SK-N-SH treated with all-trans-retinoic acid at 6 μM for 48 hours (cell line): ENCODE measurements at regions not wholly inside any gene's neighbourhood (a gene's known extent, or its start where the extent isn't known, plus 50 kb on each side); places are given as distances from the start of the nearest gene placed in this dataset.

Experiments
- ATAC-seq: fragments of 200-7000 bp; cut with Tn5 transposase; 3 replicates; pipeline ENCODE4 v1.9.1; 2020; ENCODE audit warnings: mild to moderate bottlenecking, moderate library complexity
- ARNTL ChIP-seq: fragments of 450-650 bp; formaldehyde crosslinking; IDR thresholded peaks from 2 replicates; pipeline ENCODE4 v1.5.0; 2020; ENCODE audit warnings: low read depth, mild to moderate bottlenecking, moderate library complexity, borderline replicate concordance
- CSDC2 ChIP-seq: fragments of 250-450 bp; sonication (Bioruptor Pico); IDR thresholded peaks from 2 replicates; pipeline ENCODE4 v1.5.0; 2020; ENCODE audit warnings: mild to moderate bottlenecking, moderate library complexity
- ESRRG ChIP-seq: fragments of 250-450 bp; sonication (Bioruptor Pico); IDR thresholded peaks from 2 replicates; pipeline ENCODE4 v1.6.1; 2021; ENCODE audit warnings: mild to moderate bottlenecking
- GLIS3 ChIP-seq: fragments of 250-450 bp; sonication (Bioruptor Pico); IDR thresholded peaks from 2 replicates; pipeline ENCODE4 v1.5.0; 2020; ENCODE audit warnings: mild to moderate bottlenecking, moderate library complexity
- ISL1 ChIP-seq: fragments of 250-450 bp; sonication (Bioruptor Pico); IDR thresholded peaks from 2 replicates; pipeline ENCODE4 v2.1.2; 2022; ENCODE audit warnings: mild to moderate bottlenecking, moderate library complexity
- OSR1 ChIP-seq: fragments of 250-450 bp; sonication (Bioruptor Pico); IDR thresholded peaks from 2 replicates; pipeline ENCODE4 v1.8.0; 2022; ENCODE audit warnings: moderate library complexity, mild to moderate bottlenecking, inconsistent platforms
- POU6F1 ChIP-seq: fragments of 250-450 bp; sonication (Bioruptor Pico); IDR thresholded peaks from 2 replicates; pipeline ENCODE4 v1.8.0; 2021; ENCODE audit warnings: low read depth, mild to moderate bottlenecking, moderate library complexity, borderline replicate concordance
- PPARA ChIP-seq: fragments of 250-450 bp; sonication (Bioruptor Pico); IDR thresholded peaks from 2 replicates; pipeline ENCODE4 v1.5.0; 2020; ENCODE audit warnings: mild to moderate bottlenecking, borderline replicate concordance
- RARB ChIP-seq: fragments of 250-450 bp; sonication (Bioruptor Pico); IDR thresholded peaks from 2 replicates; pipeline ENCODE4 v1.8.0; 2021; ENCODE audit warnings: mild to moderate bottlenecking, moderate library complexity
- SNAI2 ChIP-seq: fragments of 250-450 bp; sonication (Bioruptor Pico); IDR thresholded peaks from 2 replicates; pipeline ENCODE4 v1.5.0; 2020; ENCODE audit warnings: mild to moderate bottlenecking, moderate library complexity
- TCF4 ChIP-seq: fragments of 250-450 bp; sonication (Bioruptor Pico); IDR thresholded peaks from 2 replicates; pipeline ENCODE4 v1.8.0; 2021; ENCODE audit warnings: mild to moderate bottlenecking, moderate library complexity, borderline replicate concordance
- TOX ChIP-seq: fragments of 250-450 bp; sonication (Bioruptor Pico); IDR thresholded peaks from 2 replicates; pipeline ENCODE4 v1.8.0; 2021; ENCODE audit warnings: mild to moderate bottlenecking, moderate library complexity, borderline replicate concordance
- ZC3H10 ChIP-seq: fragments of 250-450 bp; sonication (Bioruptor Pico); IDR thresholded peaks from 2 replicates; pipeline ENCODE4 v1.5.1; 2021; ENCODE audit warnings: mild to moderate bottlenecking, moderate library complexity
- ZFP3 ChIP-seq: fragments of 250-450 bp; sonication (Bioruptor Pico); IDR thresholded peaks from 2 replicates; pipeline ENCODE4 v1.5.0; 2020; ENCODE audit warnings: mild to moderate bottlenecking, moderate library complexity
- ZFP30 ChIP-seq: fragments of 450-650 bp; formaldehyde crosslinking; IDR thresholded peaks from 2 replicates; pipeline ENCODE4 v1.5.0; 2022; ENCODE audit warnings: mild to moderate bottlenecking, moderate library complexity
- ZNF565 ChIP-seq: fragments of 450-650 bp; formaldehyde crosslinking; conservative IDR thresholded peaks from 2 replicates; pipeline ENCODE4 v1.5.0; 2020; ENCODE audit warnings: low read depth, mild to moderate bottlenecking, moderate library complexity
- ZNF70 ChIP-seq: fragments of 450-650 bp; formaldehyde crosslinking; IDR thresholded peaks from 2 replicates; pipeline ENCODE4 v1.5.0; 2020; ENCODE audit warnings: mild to moderate bottlenecking, moderate library complexity
- TF ChIP-seq, protein P1 (sequence below): fragments of 250-450 bp; sonication (Bioruptor Pico); IDR thresholded peaks from 2 replicates; pipeline ENCODE4 v1.5.0; 2020; ENCODE audit warnings: mild to moderate bottlenecking, moderate library complexity
- TF ChIP-seq, protein P2 (sequence below): fragments of 250-450 bp; sonication (Bioruptor Pico); IDR thresholded peaks from 2 replicates; pipeline ENCODE4 v1.5.1; 2021; ENCODE audit warnings: mild to moderate bottlenecking, moderate library complexity
- TF ChIP-seq, protein P3 (sequence below): fragments of 250-450 bp; sonication (Bioruptor Pico); IDR thresholded peaks from 2 replicates; pipeline ENCODE4 v1.8.0; 2020; ENCODE audit warnings: mild to moderate bottlenecking, moderate library complexity, borderline replicate concordance
- TF ChIP-seq, protein P4 (sequence below): fragments of 250-450 bp; sonication (Bioruptor Pico); IDR thresholded peaks from 2 replicates; pipeline ENCODE4 v1.5.1; 2020; ENCODE audit warnings: low read depth, mild to moderate bottlenecking, moderate library complexity

- TF ChIP-seq ISL1 (CRISPR knock-in tag) (0 out of 2 replicates have a peak, but pooled peaks have one; percentile 17), OSR1 (no peak)
- no peak for ATAC-seq
Measured at GRCh38 chr6:68013780-68014515, 621.1 kb upstream of the ADGRB3 start.

DNA sequence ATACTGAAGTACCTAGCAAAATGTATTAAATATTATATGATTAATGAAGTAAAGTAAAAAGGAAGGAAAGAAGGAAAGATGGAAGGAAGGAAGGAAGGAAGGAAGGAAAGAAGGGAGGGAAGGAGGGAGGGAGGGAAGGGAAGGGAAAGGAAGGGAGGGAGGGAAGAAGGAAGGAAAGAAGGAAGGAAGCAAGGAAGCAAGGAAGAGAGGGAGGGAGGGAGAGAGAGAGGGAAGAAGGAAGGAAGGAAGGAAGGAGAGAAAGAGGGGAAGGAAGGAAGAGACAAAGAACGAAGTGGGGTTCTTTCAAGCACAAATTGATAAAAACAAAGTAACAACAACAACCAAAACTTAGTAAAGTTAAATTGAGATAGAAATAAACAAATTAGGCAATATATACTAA lies 622.3 kb upstream of the ADGRB3 start:
- no peak for ATAC-seq
- TF ChIP-seq ARNTL (no peak), PPARA (no peak), ZNF70 (no peak), ZC3H10 (CRISPR knock-in tag) (no peak), RARB (CRISPR knock-in tag) (no peak)
- TF ChIP-seq, protein P1, sequence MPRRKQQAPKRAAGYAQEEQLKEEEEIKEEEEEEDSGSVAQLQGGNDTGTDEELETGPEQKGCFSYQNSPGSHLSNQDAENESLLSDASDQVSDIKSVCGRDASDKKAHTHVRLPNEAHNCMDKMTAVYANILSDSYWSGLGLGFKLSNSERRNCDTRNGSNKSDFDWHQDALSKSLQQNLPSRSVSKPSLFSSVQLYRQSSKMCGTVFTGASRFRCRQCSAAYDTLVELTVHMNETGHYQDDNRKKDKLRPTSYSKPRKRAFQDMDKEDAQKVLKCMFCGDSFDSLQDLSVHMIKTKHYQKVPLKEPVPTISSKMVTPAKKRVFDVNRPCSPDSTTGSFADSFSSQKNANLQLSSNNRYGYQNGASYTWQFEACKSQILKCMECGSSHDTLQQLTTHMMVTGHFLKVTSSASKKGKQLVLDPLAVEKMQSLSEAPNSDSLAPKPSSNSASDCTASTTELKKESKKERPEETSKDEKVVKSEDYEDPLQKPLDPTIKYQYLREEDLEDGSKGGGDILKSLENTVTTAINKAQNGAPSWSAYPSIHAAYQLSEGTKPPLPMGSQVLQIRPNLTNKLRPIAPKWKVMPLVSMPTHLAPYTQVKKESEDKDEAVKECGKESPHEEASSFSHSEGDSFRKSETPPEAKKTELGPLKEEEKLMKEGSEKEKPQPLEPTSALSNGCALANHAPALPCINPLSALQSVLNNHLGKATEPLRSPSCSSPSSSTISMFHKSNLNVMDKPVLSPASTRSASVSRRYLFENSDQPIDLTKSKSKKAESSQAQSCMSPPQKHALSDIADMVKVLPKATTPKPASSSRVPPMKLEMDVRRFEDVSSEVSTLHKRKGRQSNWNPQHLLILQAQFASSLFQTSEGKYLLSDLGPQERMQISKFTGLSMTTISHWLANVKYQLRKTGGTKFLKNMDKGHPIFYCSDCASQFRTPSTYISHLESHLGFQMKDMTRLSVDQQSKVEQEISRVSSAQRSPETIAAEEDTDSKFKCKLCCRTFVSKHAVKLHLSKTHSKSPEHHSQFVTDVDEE = no peak

- ATAC-seq = no peak
- no peak for TF ChIP-seq ZNF565 (CRISPR knock-in tag)
- no peak for TF ChIP-seq PPARA
- TF ChIP-seq, protein P2, sequence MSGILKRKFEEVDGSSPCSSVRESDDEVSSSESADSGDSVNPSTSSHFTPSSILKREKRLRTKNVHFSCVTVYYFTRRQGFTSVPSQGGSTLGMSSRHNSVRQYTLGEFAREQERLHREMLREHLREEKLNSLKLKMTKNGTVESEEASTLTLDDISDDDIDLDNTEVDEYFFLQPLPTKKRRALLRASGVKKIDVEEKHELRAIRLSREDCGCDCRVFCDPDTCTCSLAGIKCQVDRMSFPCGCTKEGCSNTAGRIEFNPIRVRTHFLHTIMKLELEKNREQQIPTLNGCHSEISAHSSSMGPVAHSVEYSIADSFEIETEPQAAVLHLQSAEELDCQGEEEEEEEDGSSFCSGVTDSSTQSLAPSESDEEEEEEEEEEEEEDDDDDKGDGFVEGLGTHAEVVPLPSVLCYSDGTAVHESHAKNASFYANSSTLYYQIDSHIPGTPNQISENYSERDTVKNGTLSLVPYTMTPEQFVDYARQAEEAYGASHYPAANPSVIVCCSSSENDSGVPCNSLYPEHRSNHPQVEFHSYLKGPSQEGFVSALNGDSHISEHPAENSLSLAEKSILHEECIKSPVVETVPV (CRISPR knock-in tag) = no peak
- TF ChIP-seq, protein P3, sequence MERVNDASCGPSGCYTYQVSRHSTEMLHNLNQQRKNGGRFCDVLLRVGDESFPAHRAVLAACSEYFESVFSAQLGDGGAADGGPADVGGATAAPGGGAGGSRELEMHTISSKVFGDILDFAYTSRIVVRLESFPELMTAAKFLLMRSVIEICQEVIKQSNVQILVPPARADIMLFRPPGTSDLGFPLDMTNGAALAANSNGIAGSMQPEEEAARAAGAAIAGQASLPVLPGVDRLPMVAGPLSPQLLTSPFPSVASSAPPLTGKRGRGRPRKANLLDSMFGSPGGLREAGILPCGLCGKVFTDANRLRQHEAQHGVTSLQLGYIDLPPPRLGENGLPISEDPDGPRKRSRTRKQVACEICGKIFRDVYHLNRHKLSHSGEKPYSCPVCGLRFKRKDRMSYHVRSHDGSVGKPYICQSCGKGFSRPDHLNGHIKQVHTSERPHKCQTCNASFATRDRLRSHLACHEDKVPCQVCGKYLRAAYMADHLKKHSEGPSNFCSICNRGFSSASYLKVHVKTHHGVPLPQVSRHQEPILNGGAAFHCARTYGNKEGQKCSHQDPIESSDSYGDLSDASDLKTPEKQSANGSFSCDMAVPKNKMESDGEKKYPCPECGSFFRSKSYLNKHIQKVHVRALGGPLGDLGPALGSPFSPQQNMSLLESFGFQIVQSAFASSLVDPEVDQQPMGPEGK (CRISPR knock-in tag) = no peak
- no peak for TF ChIP-seq ZFP30 (CRISPR knock-in tag)
- TF ChIP-seq OSR1 = no peak
- no peak for TF ChIP-seq TCF4 (CRISPR knock-in tag)
- TF ChIP-seq ZFP3 (CRISPR knock-in tag) = no peak
- TF ChIP-seq RARB (CRISPR knock-in tag) = no peak
- no peak for TF ChIP-seq CSDC2
- no peak for TF ChIP-seq SNAI2 (CRISPR knock-in tag)
Measured at GRCh38 chr6:68010936-68011335, 624.1 kb upstream of the ADGRB3 start.

DNA sequence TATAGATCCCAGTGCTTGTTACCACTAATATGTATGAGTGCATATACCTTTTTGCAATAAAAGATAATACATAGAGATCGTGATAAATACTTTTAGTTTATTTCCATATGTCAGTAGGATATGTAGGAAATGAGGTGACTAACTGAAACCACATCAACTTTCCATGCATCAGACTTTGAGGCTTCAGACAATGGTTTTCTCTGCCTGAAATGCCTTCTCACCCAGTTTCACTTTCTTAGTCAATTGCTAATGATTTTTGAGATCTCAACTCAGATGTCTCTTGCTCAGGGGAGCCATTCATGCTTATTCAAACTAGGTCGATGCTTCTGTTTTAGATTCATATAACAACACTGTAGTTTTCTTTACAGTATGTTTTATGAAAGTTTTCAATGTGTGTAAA lies 626.6 kb upstream of the ADGRB3 start:
- TF ChIP-seq ZNF565 (CRISPR knock-in tag) (no peak), RARB (CRISPR knock-in tag) (no peak), ISL1 (CRISPR knock-in tag) (no peak), ZFP30 (CRISPR knock-in tag) (no peak), OSR1 (no peak), TOX (CRISPR knock-in tag) (no peak), ESRRG (CRISPR knock-in tag) (no peak), PPARA (no peak), SNAI2 (CRISPR knock-in tag) (no peak), ZC3H10 (CRISPR knock-in tag) (no peak), ARNTL (no peak), POU6F1 (CRISPR knock-in tag) (no peak), ZNF70 (no peak), ZFP3 (CRISPR knock-in tag) (no peak), CSDC2 (no peak), GLIS3 (CRISPR knock-in tag) (no peak)
- TF ChIP-seq, protein P2 (CRISPR knock-in tag) = no peak
- TF ChIP-seq, protein P4, sequence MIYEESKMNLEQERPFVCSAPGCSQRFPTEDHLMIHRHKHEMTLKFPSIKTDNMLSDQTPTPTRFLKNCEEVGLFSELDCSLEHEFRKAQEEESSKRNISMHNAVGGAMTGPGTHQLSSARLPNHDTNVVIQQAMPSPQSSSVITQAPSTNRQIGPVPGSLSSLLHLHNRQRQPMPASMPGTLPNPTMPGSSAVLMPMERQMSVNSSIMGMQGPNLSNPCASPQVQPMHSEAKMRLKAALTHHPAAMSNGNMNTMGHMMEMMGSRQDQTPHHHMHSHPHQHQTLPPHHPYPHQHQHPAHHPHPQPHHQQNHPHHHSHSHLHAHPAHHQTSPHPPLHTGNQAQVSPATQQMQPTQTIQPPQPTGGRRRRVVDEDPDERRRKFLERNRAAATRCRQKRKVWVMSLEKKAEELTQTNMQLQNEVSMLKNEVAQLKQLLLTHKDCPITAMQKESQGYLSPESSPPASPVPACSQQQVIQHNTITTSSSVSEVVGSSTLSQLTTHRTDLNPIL (CRISPR knock-in tag) = no peak
- TF ChIP-seq, protein P1 = no peak
- no peak for ATAC-seq
